HUES64 (cell line): ENCODE measurements at regions not wholly inside any gene's neighbourhood (a gene's known extent, or its start where the extent isn't known, plus 50 kb on each side); places are given as distances from the start of the nearest gene placed in this dataset.
"Not testable (repeated sequence)": the region's sequence is repeated elsewhere in the genome, so short reads cannot be mapped to it uniquely, and the experiment has no call there.

ENCODE experiments used
- H3K27ac ChIP-seq: 2 replicates; pipeline ENCODE4 v1.7.0; 2013; ENCODE audit warnings: low read depth, low read length, inconsistent platforms
- H3K27me3 ChIP-seq: 2 replicates; pipeline ENCODE4 v1.6.1; 2013; ENCODE audit warnings: mild to moderate bottlenecking, low read length; ENCODE audit not compliant: insufficient read depth
- H3K36me3 ChIP-seq: 2 replicates; pipeline ENCODE4 v1.6.1; 2013; ENCODE audit warnings: mild to moderate bottlenecking, low read length; ENCODE audit not compliant: insufficient read depth
- H3K4me1 ChIP-seq: 2 replicates; pipeline ENCODE4 v1.6.1; 2013; ENCODE audit warnings: mild to moderate bottlenecking, low read length, moderate library complexity; ENCODE audit not compliant: insufficient read depth
- H3K4me3 ChIP-seq: 2 replicates; pipeline ENCODE4 v1.5.1; 2013; ENCODE audit warnings: mild to moderate bottlenecking, low read length, moderate library complexity
- H3K9ac ChIP-seq: 2 replicates; pipeline ENCODE4 v1.6.1; 2013; ENCODE audit warnings: mild to moderate bottlenecking, low read depth, low read length
- H3K9me3 ChIP-seq: 2 replicates; pipeline ENCODE4 v1.6.1; 2013; ENCODE audit warnings: low read depth, low read length; ENCODE audit not compliant: insufficient read depth
- WGBS: fragments of 150-250, 120-280 bp; methylation state at CpG from one replicate; pipeline ENCODE4 v1.1.7; 2013; ENCODE audit warnings: missing lambda C conversion rate; 5-methylcytosine and 5-hydroxymethylcytosine counted together

DNA sequence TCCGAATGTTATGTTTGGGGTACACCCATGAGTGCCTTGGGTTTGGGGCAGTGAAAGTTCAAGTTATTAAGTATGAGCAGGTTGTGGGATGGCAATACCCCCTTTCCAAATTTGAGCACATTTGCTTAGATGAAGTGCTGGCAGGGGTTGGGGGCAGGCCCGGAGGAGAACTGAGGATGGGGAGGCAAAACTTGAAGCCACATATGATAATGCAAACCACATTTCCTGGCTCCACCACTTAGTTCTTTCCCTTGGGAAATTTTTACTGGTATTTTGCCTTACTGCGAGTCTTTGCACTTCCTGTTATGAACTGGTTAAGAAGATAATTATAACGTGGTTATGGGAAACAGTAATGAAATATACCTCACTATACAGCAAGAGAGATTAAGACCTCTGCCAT, 336.0 kb upstream of the ONECUT1 start:
- Histone ChIP-seq H3K27me3 (no peaks in the 10 kb centered on the region), H3K9ac (no peak overlapping the region), H3K27ac (no peak overlapping the region), H3K4me3 (no peak overlapping the region), H3K36me3 (no peaks in the 10 kb centered on the region), H3K9me3 (no peaks in the 10 kb centered on the region), H3K4me1 (peaks cover 15% of the 10 kb centered on the region; the same call in 1 of the 2 replicates)
- 92% methylated on average over 2 of the region's 4 CpGs for WGBS

DNA sequence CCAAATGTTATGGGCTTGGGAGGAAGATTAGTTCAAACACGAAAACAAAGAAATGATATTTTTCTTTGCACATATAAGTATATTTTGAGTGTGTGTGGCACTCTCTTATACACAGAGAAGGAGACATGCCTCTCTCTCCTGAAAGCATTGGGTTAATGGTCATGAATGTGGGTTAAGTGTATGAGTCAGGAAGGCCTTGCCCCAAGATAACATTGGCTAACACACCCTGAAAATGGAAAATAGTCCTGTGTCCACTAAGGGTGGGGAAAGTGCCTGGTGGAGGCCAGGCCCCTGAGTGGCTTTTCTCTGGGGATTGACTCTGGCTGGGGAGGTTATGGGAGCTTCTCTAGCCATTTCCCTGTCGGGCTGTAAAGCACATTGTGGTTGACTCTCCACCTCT, 332.7 kb upstream of the ONECUT1 start:
- Histone ChIP-seq H3K4me3 (no peak overlapping the region), H3K9me3 (no peaks in the 10 kb centered on the region), H3K36me3 (no peaks in the 10 kb centered on the region), H3K4me1 (no peaks in the 10 kb centered on the region), H3K27me3 (no peaks in the 10 kb centered on the region), H3K9ac (no peak overlapping the region), H3K27ac (no peak overlapping the region)
- no CpG with 5 or more reads among the region's 2 CpGs for WGBS

DNA sequence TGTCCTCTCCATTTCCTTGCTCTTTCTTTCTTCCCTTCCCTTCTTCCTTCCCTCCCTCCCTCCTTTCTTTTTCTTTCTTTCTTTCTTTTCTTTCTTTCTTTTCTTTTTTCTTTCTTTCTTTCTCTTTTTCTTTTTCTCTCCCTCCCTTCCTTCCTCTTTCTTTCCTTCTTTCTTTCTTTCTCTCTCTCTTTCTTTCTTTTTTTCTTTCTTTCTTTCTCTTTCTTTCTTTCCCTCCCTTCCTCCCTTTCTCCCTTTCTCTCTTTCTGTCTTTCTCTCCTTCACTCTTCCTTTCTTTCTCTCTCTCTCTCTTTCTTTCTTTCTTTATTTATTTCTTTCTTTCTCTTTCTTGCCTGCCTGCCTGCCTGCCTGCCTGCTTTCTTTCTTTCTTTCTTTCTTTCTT, 326.8 kb upstream of the ONECUT1 start:
- not testable (repeated sequence) for H3K4me1 ChIP-seq, H3K36me3 ChIP-seq, H3K4me3 ChIP-seq, H3K27me3 ChIP-seq, H3K9me3 ChIP-seq, H3K27ac ChIP-seq, H3K9ac ChIP-seq

DNA sequence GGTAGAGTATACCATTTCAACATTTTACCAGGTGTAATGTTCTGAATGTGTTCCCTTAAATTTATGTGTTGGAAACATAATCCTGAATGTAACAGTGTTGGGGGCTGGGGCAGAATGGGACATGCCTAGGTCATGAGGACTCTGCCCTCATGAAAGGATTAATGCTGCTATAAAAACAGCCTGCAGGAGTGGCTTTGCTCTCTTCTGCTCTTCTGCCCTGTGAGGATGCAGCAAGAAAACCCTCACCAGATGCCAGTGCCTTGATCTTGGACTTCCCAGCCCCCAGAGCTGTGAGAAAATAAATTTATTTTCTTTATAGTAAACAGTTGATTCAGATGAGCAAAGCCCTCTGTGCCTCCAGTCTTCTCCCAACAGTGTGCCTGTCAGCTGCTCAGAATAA, 326.0 kb upstream of the ONECUT1 start:
- peaks cover 11% of the 10 kb centered on the region for H3K4me1 ChIP-seq
- H3K4me3 ChIP-seq = no peak overlapping the region
- 0 out of 2 replicates have a peak, but pooled peaks cover 7% of the 10 kb centered on the region for H3K9me3 ChIP-seq
- H3K36me3 ChIP-seq = no peaks in the 10 kb centered on the region
- no peak overlapping the region for H3K27ac ChIP-seq
- no peak overlapping the region for H3K9ac ChIP-seq
- H3K27me3 ChIP-seq = no peaks in the 10 kb centered on the region

DNA sequence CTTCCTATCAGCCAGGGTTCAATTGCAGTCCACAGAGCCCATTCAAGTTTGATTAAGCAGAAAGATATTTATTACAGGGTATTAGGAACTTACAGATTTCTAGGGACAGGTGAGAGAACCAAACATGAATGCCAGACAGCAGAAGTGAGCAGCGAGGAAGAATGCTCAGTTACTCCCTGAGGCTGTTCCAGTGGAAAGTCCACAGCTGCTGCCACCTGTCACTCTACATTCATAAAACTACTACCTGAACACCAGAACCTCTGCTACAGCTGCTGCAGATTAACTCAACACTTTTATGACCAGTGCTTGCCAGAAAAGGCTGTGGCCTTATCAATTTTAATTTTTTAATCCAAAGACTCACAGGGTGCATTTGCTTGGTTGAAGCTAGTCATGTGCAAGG, 325.4 kb upstream of the ONECUT1 start:
- no peak overlapping the region for H3K9ac ChIP-seq
- WGBS = 95% methylated on average over 1 of the region's 1 CpG
- H3K4me1 ChIP-seq = peaks cover 16% of the 10 kb centered on the region
- no peaks in the 10 kb centered on the region for H3K27me3 ChIP-seq
- H3K9me3 ChIP-seq = 0 out of 2 replicates have a peak, but pooled peaks cover 7% of the 10 kb centered on the region
- no peak overlapping the region for H3K27ac ChIP-seq
- H3K36me3 ChIP-seq = no peaks in the 10 kb centered on the region
- no peak overlapping the region for H3K4me3 ChIP-seq

DNA sequence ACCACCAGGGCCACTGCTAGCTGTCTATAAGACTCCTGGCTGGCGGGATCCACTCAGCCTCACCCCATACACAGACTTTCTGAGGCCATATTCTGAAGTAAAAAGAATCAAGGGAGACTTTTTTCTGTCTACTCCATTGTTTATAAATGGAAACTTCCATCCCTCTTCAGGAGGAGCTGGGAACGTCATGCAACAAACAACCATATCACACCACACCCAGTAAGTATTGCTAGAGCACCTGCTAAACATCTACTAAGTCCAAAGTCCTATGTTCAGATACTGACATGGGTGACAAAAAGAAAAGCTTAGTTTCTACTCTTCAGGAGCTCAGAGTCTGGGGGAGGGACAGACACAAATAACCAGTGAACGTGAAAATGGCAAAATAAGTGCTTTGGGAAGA, 324.8 kb upstream of the ONECUT1 start:
- Histone ChIP-seq H3K27ac (no peak overlapping the region), H3K9me3 (0 out of 2 replicates have a peak, but pooled peaks cover 7% of the 10 kb centered on the region), H3K27me3 (no peaks in the 10 kb centered on the region), H3K4me3 (no peak overlapping the region), H3K36me3 (no peaks in the 10 kb centered on the region), H3K9ac (no peak overlapping the region), H3K4me1 (peaks cover 20% of the 10 kb centered on the region)
- WGBS = 86% methylated on average over 3 of the region's 3 CpGs

DNA sequence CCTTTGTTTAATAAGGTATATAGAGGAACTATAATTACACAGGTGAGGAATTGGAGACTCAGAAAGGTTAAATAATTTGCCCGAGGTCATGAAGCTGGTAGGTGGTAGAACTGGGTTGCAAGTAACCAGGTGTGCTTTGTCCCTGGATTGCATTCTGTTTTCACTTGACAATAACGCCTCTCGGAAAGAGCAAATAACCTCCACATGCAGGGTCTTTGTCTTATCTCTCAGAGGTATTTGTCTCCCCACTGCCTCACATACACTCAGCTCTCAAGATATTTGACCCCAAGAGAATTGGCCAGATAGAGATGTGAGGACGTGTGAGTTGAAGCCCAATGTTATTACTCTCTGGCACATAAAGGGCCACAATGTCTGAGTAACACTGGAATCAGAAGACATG, 320.9 kb upstream of the ONECUT1 start:
- no peaks in the 10 kb centered on the region for H3K27me3 ChIP-seq
- no peak overlapping the region for H3K9ac ChIP-seq
- no peaks in the 10 kb centered on the region for H3K36me3 ChIP-seq
- no peak overlapping the region; the same call in 1 of the 2 replicates for H3K27ac ChIP-seq
- no peak overlapping the region for H3K4me3 ChIP-seq
- no peaks in the 10 kb centered on the region for H3K9me3 ChIP-seq
- peaks cover 20% of the 10 kb centered on the region for H3K4me1 ChIP-seq
- WGBS = 71% methylated on average over 4 of the region's 4 CpGs

DNA sequence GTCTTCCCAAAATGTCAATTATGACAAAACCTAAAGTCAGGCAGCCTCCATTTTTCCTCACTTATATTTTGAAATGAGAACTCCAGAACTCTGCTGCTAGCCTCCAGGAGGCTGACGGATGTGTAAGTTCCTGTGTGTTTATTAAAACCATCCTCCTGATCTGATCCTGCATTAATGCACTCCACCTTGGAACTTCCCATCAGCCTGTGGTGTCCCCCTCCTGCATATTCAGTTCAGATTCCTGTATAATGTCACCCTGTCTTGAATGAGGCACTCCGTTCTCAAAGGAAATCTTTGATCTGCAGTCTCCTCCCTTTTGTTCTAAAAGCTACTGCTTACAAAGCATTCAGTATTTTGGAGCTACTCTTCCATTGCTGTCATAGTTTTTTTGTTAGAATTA, 318.2 kb upstream of the ONECUT1 start:
- 87% methylated on average over 2 of the region's 2 CpGs for WGBS

DNA sequence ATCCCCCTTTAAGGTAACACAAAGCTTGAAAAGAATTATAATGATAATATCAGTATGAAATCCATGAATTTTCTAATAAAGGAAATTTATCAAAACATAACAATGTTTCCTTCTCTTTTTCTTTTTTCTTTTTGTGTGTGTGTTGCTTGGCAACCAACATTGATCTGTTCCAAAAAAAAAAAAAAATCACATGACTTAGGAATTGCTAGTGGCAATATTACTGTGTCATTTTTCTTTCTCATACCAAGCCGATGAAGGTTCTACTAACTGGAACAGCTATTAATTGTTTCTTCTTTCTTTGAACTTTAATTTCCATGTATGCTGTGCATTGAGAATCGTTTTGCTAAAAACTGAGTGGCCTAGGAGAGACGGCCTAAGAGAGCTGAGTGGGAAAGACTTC, 317.7 kb upstream of the ONECUT1 start:
- WGBS = 100% methylated on average over 3 of the region's 3 CpGs
- Histone ChIP-seq H3K9me3 (no peaks in the 10 kb centered on the region), H3K36me3 (no peaks in the 10 kb centered on the region), H3K9ac (no peak overlapping the region), H3K27ac (no peak overlapping the region), H3K27me3 (no peaks in the 10 kb centered on the region), H3K4me1 (peaks cover 20% of the 10 kb centered on the region), H3K4me3 (no peak overlapping the region)

More for the DNA sequence above, 318.2 kb upstream of the ONECUT1 start:
- Histone ChIP-seq H3K9me3 (no peaks in the 10 kb centered on the region), H3K36me3 (no peaks in the 10 kb centered on the region), H3K27ac (no peak overlapping the region), H3K4me1 (peaks cover 20% of the 10 kb centered on the region), H3K9ac (no peak overlapping the region), H3K4me3 (no peak overlapping the region), H3K27me3 (no peaks in the 10 kb centered on the region)

DNA sequence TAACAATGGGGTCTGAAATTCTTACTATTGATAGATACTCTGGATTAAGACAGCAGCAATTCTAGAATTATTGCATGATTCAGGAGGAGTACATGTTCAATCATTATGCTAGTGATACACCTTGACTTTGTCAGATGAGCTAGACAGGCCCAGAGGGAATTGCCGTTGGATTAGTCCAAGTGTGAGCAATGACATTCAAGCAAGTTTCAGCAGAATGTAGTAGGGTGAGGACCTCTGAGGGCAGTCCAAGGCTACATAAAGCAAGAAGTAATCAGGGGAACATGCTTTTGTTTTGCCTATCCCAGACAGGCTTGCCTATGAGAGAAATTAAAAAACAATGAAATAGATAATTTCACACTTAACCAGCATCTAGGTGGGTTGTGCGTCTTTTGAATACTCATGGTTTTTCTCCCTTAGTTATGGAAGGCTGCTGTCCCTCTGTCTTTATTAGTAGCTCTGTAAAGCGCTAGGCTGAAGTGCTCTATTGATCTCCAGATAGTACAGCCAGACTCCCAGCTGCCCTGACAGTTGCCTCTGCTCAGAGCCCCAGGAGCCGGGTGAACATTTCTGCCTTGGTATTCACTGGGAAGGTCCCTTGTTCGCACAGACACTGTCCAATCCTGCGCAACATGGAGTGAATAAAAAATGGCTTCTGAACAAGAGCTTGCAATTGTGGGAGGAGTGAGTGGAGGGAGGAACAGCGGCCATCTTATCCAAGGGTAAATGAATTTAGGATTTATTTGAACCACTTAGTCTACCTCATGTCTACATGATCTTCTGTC, 316.6 kb upstream of the ONECUT1 start:
- no peak overlapping the region for H3K9ac ChIP-seq
- no peaks in the 10 kb centered on the region for H3K27me3 ChIP-seq
- peaks cover 14% of the 10 kb centered on the region for H3K4me1 ChIP-seq
- WGBS = 97% methylated on average over 7 of the region's 7 CpGs
- no peaks in the 10 kb centered on the region for H3K9me3 ChIP-seq
- H3K36me3 ChIP-seq = no peaks in the 10 kb centered on the region
- H3K4me3 ChIP-seq = no peak overlapping the region
- H3K27ac ChIP-seq = no peak overlapping the region

DNA sequence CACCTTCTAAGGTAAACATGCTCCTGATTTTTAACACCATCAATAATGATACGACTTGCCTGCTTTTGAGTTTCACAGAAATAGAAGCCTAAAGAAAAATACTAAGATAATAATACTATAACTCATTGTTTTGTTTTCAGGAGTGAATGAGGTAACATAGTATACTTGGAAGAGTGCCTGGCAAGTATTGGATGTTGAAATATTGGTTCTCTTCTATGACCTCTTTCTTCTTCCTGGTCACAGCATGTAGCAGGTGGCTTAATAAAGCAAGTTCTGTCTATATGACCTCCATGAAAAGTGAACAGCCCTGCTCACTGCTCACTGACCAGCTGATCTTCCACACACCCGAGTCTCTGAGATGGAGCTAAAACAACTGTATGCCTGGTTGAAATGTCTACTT, 312.3 kb upstream of the ONECUT1 start:
- no peaks in the 10 kb centered on the region for H3K36me3 ChIP-seq
- H3K9ac ChIP-seq = no peak overlapping the region
- no peaks in the 10 kb centered on the region for H3K27me3 ChIP-seq
- WGBS = 92% methylated on average over 1 of the region's 2 CpGs
- H3K4me1 ChIP-seq = no peaks in the 10 kb centered on the region
- H3K27ac ChIP-seq = no peak overlapping the region
- H3K9me3 ChIP-seq = no peaks in the 10 kb centered on the region
- no peak overlapping the region for H3K4me3 ChIP-seq

DNA sequence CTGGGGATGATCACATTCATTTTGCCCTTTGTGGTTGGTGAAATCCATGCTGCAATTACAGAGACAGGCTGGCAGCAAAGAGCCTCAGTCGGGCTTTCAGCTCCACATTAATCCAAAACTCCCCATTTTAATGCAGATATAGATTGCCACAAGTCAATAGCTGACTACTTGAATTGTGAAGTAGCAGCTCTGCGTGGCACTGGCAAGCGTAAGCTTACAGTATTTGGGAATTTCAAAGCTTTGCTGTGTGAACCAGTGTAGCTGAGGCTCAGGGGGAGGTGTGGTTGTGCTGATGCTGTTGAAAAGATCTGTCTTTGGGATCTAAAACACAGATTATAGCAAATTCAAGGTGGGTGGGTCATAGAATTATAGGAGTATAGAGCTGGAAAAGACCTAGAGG, 290.3 kb upstream of the ONECUT1 start:
- Histone ChIP-seq H3K4me3 (no peak overlapping the region), H3K4me1 (peaks cover 10% of the 10 kb centered on the region; the same call in 1 of the 2 replicates), H3K27me3 (no peaks in the 10 kb centered on the region), H3K9ac (no peak overlapping the region), H3K36me3 (no peaks in the 10 kb centered on the region), H3K9me3 (no peaks in the 10 kb centered on the region), H3K27ac (no peak overlapping the region)
- WGBS = 35% methylated on average over 3 of the region's 3 CpGs
